ENCODE measurements at regions not wholly inside any gene's neighbourhood (a gene's known extent, or its start where the extent isn't known, plus 50 kb on each side); places are given as distances from the start of the nearest gene placed in this dataset.

GRCh38 chr4:154158361-154159155, 333.0 kb downstream of the DCHS2 start:
- no peak for TF ChIP-seq EZH2 (IDR thresholded peaks at IDR 0.05; ENCODE audit: low read depth)
- TF ChIP-seq CTCF (conservative IDR thresholded peaks at IDR 0.05), result no peak
